ENCODE measurements at regions not wholly inside any gene's neighbourhood (a gene's known extent, or its start where the extent isn't known, plus 50 kb on each side); places are given as distances from the start of the nearest gene placed in this dataset.

GRCh38 chr2:118738106-118738505, 109.3 kb downstream of the EN1 start:
- DNase-seq, result no peak

GRCh38 chr2:118737684-118738083, 109.8 kb downstream of the EN1 start:
- DNase-seq, result no peak

GRCh38 chr2:118732432-118732831, 115.0 kb downstream of the EN1 start:
- DNase-seq, result no peak

GRCh38 chr2:118731413-118731812, 116.0 kb downstream of the EN1 start:
- no peak for DNase-seq

GRCh38 chr2:118730405-118730804, 117.0 kb downstream of the EN1 start:
- DNase-seq, result no peak

- DNase-seq, result no peak
These were observed 117.7 kb downstream of the EN1 start for GRCh38 chr2:118729760-118730159.

- no peak for DNase-seq
These were observed 118.5 kb downstream of the EN1 start for GRCh38 chr2:118728984-118729383.

GRCh38 chr2:118726821-118727220, 120.6 kb downstream of the EN1 start:
- DNase-seq, result no peak

- no peak for DNase-seq
These were observed 124.1 kb downstream of the EN1 start for GRCh38 chr2:118723394-118723793.

- DNase-seq, result no peak
These were observed 124.5 kb downstream of the EN1 start for GRCh38 chr2:118722976-118723375.

- DNase-seq, result no peak
These were observed 125.5 kb downstream of the EN1 start for GRCh38 chr2:118721817-118722551.

- no peak for DNase-seq
These were observed 126.6 kb downstream of the EN1 start for GRCh38 chr2:118720866-118721265.

- no peak for DNase-seq
These were observed 128.5 kb downstream of the EN1 start for GRCh38 chr2:118718921-118719320.

- no peak for DNase-seq
These were observed 131.3 kb downstream of the EN1 start for GRCh38 chr2:118716102-118716501.

- DNase-seq, result no peak
These were observed 133.3 kb downstream of the EN1 start for GRCh38 chr2:118714118-118714517.

- no peak for DNase-seq
These were observed 135.8 kb downstream of the EN1 start for GRCh38 chr2:118711603-118712002.

- no peak for DNase-seq
These were observed 137.0 kb downstream of the EN1 start for GRCh38 chr2:118710481-118710880.

GRCh38 chr2:118709786-118710185, 137.7 kb downstream of the EN1 start:
- DNase-seq, result no peak

- DNase-seq, result no peak
These were observed 140.6 kb downstream of the EN1 start for GRCh38 chr2:118706844-118707243.

- DNase-seq, result peak; percentile 17
These were observed 141.1 kb downstream of the EN1 start for GRCh38 chr2:118706371-118706770.

GRCh38 chr2:118705032-118705431, 142.4 kb downstream of the EN1 start:
- DNase-seq, result no peak

GRCh38 chr2:118699447-118700175, 147.8 kb downstream of the EN1 start:
- DNase-seq, result no peak

- DNase-seq, result no peak
These were observed 148.9 kb downstream of the EN1 start for GRCh38 chr2:118698564-118698963.

GRCh38 chr2:118697781-118698180, 149.7 kb downstream of the EN1 start:
- DNase-seq, result no peak
